Small intestine (tissue), 7 donors: ENCODE measurements at regions not wholly inside any gene's neighbourhood (a gene's known extent, or its start where the extent isn't known, plus 50 kb on each side); places are given as distances from the start of the nearest gene placed in this dataset.
"Not testable (repeated sequence)": the region's sequence is repeated elsewhere in the genome, so short reads cannot be mapped to it uniquely, and the experiment has no call there.

ENCODE experiments used
- DNase-seq, 2 donors: peaks; one replicate each; pipeline versions ENCODE4 v3.0.0 to v3.0.0-alpha.2; 2013
- FAIRE-seq: peaks from 2 replicates; lab custom pipeline; 2012; peaks lifted over from hg19 to GRCh38; lab: Jason Lieb, UNC
- H3K27ac ChIP-seq, 3 donors: one replicate each; pipeline ENCODE4 v1.5.1; 2013; ENCODE audit warnings: low read length in 2 of 3, mild to moderate bottlenecking in 2 of 3, control low read depth in 1 of 3, inconsistent platforms in 1 of 3, low read depth in 1 of 3, moderate library complexity in 1 of 3
- H3K27me3 ChIP-seq, 3 donors: one replicate each; pipeline ENCODE4 v1.6.1; 2013; ENCODE audit warnings: low read length in 3 of 3, inconsistent platforms in 1 of 3; ENCODE audit not compliant: control insufficient read depth in 3 of 3, insufficient read depth in 3 of 3
- H3K36me3 ChIP-seq, 3 donors: one replicate each; pipeline ENCODE4 v1.6.1; 2013; ENCODE audit warnings: low read length in 3 of 3, inconsistent platforms in 1 of 3, low read depth in 1 of 3, mild to moderate bottlenecking in 1 of 3, moderate library complexity in 1 of 3; ENCODE audit not compliant: control insufficient read depth in 3 of 3, insufficient read depth in 2 of 3
- H3K4me1 ChIP-seq, 3 donors: one replicate each; pipeline ENCODE4 v1.6.1; 2013; ENCODE audit warnings: low read length in 2 of 3, inconsistent platforms in 1 of 3, low read depth in 1 of 3, mild to moderate bottlenecking in 1 of 3, moderate library complexity in 1 of 3; ENCODE audit not compliant: control insufficient read depth in 3 of 3, insufficient read depth in 2 of 3
- H3K4me3 ChIP-seq, 3 donors: one replicate each; pipeline ENCODE4 v1.5.1; 2013; ENCODE audit warnings: low read length in 3 of 3, control low read depth in 1 of 3, inconsistent platforms in 1 of 3, low read depth in 1 of 3, mild to moderate bottlenecking in 1 of 3, moderate library complexity in 1 of 3
- H3K9me3 ChIP-seq, 2 donors: one replicate each; pipeline ENCODE4 v1.6.1; 2013; ENCODE audit warnings: low read depth in 1 of 2, low read length in 1 of 2; ENCODE audit not compliant: control insufficient read depth in 2 of 2, insufficient read depth in 1 of 2
- WGBS, 3 donors: extraction: QIAGEN DNeasy Blood & Tissue Kit; methylation state at CpG; one replicate each; pipeline ENCODE4 v1.1.7; 2013; 5-methylcytosine and 5-hydroxymethylcytosine counted together
- donor health status: healthy with polysubstance abuse.
- donor health status: control.
- donor health status: control.
- donor health status: Bipolar disorder and iron deficiency.
- donor health status: healthy.

DNA sequence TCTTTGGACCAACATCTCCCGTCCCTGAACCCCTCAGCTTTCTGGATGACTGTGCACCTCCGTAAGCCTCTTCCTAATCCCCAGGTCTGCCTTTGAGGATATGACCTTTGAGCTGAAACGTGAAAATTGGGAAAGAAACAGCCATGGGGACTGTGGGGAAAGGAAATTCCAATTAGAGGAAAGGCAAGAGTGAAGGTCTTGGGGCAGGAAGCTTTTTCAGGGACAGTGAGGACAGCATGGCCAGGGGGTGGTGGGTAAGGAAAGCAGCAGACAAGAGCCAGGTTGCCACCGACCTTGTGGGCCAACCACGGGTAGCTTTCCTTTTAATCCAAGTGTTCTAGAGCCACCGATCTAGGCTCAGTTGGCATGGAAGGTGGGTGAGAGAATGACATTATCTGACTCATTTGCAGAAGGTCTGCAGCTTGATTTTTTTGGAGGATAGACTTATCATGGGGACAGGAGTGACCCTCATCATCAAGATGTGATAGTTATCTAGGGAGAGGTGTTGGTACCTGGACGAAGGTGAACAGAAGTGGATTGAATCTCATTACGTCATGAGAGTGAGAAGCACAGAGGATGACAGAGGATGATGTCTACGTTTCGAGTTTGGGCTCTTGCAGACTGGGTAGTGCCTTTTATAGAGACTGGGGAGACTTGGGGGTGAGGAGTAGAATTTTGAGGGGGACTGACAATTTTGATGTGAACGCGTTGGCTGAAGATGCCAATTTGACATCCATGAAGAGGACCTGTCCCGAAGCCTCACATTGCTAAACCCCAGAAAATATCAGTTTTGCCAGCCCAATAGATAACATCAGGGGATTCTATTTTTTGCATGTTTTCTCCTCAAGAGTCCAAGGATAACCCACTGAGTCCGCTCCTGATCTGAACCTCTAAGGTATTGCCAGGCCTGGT is 136.7 kb upstream of the PEG3 start:
- Histone ChIP-seq H3K4me3 (no peak overlapping the region), H3K36me3 (no peaks in the 10 kb centered on the region), H3K27ac (no peak overlapping the region), H3K9me3 (no peaks in the 10 kb centered on the region), H3K27me3 (no peaks in the 10 kb centered on the region), H3K4me1 (peaks cover 0 to 8% (median 0%) of the 10 kb centered on the region in 3 donors)
- DNase-seq (no peak), FAIRE-seq (no peak)
- 81 to 83% (median 81%) methylated on average over 14 of the region's 14 CpGs for WGBS, 3 donors

DNA sequence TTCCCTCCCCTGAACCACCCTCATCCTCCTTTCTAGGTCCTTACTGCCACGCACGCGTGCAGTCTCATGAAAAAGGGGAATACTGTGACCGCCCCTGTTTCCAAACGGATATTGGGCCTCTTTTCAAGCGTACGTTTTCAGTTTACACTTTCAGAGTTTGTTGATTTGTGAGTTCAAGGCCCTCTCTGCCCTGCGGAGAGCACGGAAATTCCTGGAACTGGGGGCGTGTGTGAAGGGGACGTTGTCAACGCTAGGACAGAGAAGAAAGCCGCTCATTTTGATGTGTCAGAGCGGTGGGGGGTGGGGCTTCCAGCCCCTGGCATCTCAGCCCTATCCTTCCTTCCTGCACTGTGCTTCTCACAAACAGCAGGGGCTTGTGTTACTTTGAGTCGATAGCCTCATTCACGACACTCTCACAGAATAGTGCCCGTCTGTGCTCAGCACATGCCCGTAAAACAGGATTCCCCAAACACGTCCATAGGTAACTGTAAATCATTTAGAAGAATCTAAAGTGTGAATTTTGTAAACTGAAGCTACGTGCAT is 137.6 kb upstream of the PEG3 start:
- Histone ChIP-seq H3K27ac (no peak overlapping the region), H3K9me3 (no peaks in the 10 kb centered on the region), H3K4me1 (peaks cover 0 to 8% (median 0%) of the 10 kb centered on the region in 3 donors), H3K4me3 (no peak overlapping the region), H3K27me3 (no peaks in the 10 kb centered on the region), H3K36me3 (no peaks in the 10 kb centered on the region)
- no peak for DNase-seq
- 58 to 80% (median 71%) methylated on average over 20 of the region's 20 CpGs for WGBS, 3 donors
- FAIRE-seq, result no peak

DNA sequence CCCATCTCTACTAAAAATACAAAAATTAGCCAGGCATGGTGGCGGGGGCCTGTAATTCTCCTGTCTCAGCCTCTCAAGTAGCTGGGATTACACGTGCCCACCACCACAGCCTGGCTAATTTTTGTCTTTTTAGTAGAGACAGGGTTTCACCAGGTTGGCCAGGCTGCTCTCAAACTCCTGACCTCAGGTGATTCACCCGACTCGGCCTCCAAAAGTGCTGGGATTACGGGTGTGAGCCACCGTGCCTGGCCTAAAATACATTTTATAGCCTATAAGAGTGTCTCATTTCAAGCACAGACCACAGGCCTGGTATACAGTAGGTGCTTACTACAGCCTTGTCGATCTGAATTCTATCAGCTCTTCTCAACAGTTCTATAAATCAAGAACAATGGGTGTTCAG is 139.5 kb upstream of the USP29 start:
- not testable (repeated sequence) for H3K27ac ChIP-seq, H3K9me3 ChIP-seq

GRCh38 chr19:56980906-56981305 is 138.9 kb upstream of the USP29 start:
- Histone ChIP-seq H3K4me1 (no peaks in the 10 kb centered on the region), H3K4me3 (no peak overlapping the region), H3K27ac (no peak overlapping the region), H3K9me3 (peaks cover 0 to 2% of the 10 kb centered on the region in 2 donors), H3K27me3 (no peaks in the 10 kb centered on the region), H3K36me3 (no peaks in the 10 kb centered on the region)
- WGBS, 3 donors, result 60 to 81% (median 70%) methylated on average over 16 of the region's 16 CpGs
- DNase-seq (no peak), FAIRE-seq (no peak)

More for the DNA sequence above, 139.5 kb upstream of the USP29 start:
- 87 to 92% (median 91%) methylated on average over 7 of the region's 7 CpGs for WGBS, 3 donors
- H3K4me3 ChIP-seq, H3K36me3 ChIP-seq, H3K4me1 ChIP-seq, H3K27me3 ChIP-seq, FAIRE-seq, DNase-seq: not testable (repeated sequence)

- 85 to 87% (median 85%) methylated on average over 10 of the region's 10 CpGs for WGBS, 3 donors
- H3K27ac ChIP-seq, FAIRE-seq, H3K4me1 ChIP-seq, H3K27me3 ChIP-seq, H3K4me3 ChIP-seq, H3K9me3 ChIP-seq, H3K36me3 ChIP-seq, DNase-seq: not testable (repeated sequence)
These were observed 138.3 kb upstream of the USP29 start for GRCh38 chr19:56981440-56981839.

GRCh38 chr19:56983171-56983570 is 136.6 kb upstream of the USP29 start:
- no peak for FAIRE-seq
- DNase-seq, result no peak
- Histone ChIP-seq H3K36me3 (no peaks in the 10 kb centered on the region), H3K27me3 (no peaks in the 10 kb centered on the region), H3K27ac (no peak overlapping the region), H3K9me3 (peaks cover 0 to 2% of the 10 kb centered on the region in 2 donors), H3K4me3 (no peak overlapping the region), H3K4me1 (no peaks in the 10 kb centered on the region)
- 33 to 44% (median 42%) methylated on average over 7 of the region's 7 CpGs for WGBS, 3 donors

GRCh38 chr19:56983804-56984203 is 136.0 kb upstream of the USP29 start:
- H3K4me1 ChIP-seq, result no peaks in the 10 kb centered on the region
- no peak overlapping the region for H3K4me3 ChIP-seq
- peaks cover 0 to 2% of the 10 kb centered on the region in 2 donors for H3K9me3 ChIP-seq
- H3K27me3 ChIP-seq, result no peaks in the 10 kb centered on the region
- FAIRE-seq (no peak), DNase-seq (no peak)
- no peaks in the 10 kb centered on the region for H3K36me3 ChIP-seq
- no peak overlapping the region for H3K27ac ChIP-seq
- WGBS, 3 donors, result 83 to 89% (median 88%) methylated on average over 3 of the region's 3 CpGs

GRCh38 chr19:56986386-56986785 is 133.4 kb upstream of the USP29 start:
- FAIRE-seq, result no peak
- H3K27me3 ChIP-seq, result no peaks in the 10 kb centered on the region
- peaks cover 0 to 4% of the 10 kb centered on the region in 2 donors for H3K9me3 ChIP-seq
- no peaks in the 10 kb centered on the region for H3K4me1 ChIP-seq
- H3K36me3 ChIP-seq, result no peaks in the 10 kb centered on the region
- H3K27ac ChIP-seq, result no peak overlapping the region
- 71 to 73% (median 71%) methylated on average over 9 of the region's 9 CpGs for WGBS, 3 donors
- DNase-seq, result no peak
- H3K4me3 ChIP-seq, result no peak overlapping the region
